Heart left ventricle (tissue), 13 donors: ENCODE measurements at regions not wholly inside any gene's neighbourhood (a gene's known extent, or its start where the extent isn't known, plus 50 kb on each side); places are given as distances from the start of the nearest gene placed in this dataset.

Experiments used
- POLR2A ChIP-seq, 2 donors: fragments of 450-650 bp; IDR thresholded peaks; one replicate each; pipeline ENCODE4 v1.6.1; 2017; ENCODE audit warnings: antibody characterized with exemption in 2 of 2, mild to moderate bottlenecking in 2 of 2, moderate library complexity in 2 of 2
- TF ChIP-seq, protein P1 (sequence below), 12 donors: fragments of 200-600 bp; sonication (generic) in 4 of 12; IDR thresholded peaks; one replicate each; pipeline versions ENCODE4 v1.5.0 to v1.8.0; 2018 to 2022; ENCODE audit warnings: antibody characterized with exemption in 12 of 12, mild to moderate bottlenecking in 5 of 12
- donor health status: ischemic (EF 13 %, LVEDD 7.1; RV severe dilation, severe dysfunction).
- donor health status: DM: no; HTN: yes; CAD: no.
- donor health status: DM: no; HTN: no; CAD: no.
- donor health status: ischemic (EF 25% LVEDD 6.9; RV normal size, moderate dysfunction).
- donor health status: ischemic (EF 25% LVEDD 5.7; RV mildly dilated, moderate dysfunction).
- donor health status: ischemic (EF 35%, LVEDD 5.7; RV mildly dilated, moderate dysfunction).
- donor health status: nonischemic (EF 11% LVEDD 7.7; RV severe dilation, severe dysfunction).
- donor health status: DM: yes; HTN: yes; CAD: no.
- donor health status: PGD.
- donor health status: ischemic (EF 29% LVEDD 5.4; RV normal size, mild dysfunction).
- donor health status: nonischemic (EF 23%, LVEDD 6.1; RV moderate dilation, normal function).

DNA sequence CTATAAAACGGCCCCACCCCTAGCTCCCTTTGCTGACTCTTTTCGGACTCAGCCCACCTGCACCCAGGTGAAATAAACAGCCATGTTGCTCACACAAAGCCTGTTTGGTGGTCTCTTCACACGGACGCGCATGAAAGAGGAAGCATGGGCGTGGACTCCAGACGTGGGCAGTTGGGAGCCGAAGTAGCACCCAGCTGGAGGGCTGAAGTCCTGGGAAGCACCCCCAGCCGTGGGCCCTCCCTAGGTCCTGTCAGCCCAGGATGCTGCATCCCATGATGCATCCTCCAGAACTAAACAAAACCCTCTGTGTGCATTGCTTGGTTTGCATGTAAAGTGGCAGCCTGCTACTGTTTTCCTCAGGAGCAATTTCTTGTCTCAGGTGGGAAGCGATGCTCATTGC lies 62.1 kb upstream of the CFAP46 start:
- TF ChIP-seq, protein P1, sequence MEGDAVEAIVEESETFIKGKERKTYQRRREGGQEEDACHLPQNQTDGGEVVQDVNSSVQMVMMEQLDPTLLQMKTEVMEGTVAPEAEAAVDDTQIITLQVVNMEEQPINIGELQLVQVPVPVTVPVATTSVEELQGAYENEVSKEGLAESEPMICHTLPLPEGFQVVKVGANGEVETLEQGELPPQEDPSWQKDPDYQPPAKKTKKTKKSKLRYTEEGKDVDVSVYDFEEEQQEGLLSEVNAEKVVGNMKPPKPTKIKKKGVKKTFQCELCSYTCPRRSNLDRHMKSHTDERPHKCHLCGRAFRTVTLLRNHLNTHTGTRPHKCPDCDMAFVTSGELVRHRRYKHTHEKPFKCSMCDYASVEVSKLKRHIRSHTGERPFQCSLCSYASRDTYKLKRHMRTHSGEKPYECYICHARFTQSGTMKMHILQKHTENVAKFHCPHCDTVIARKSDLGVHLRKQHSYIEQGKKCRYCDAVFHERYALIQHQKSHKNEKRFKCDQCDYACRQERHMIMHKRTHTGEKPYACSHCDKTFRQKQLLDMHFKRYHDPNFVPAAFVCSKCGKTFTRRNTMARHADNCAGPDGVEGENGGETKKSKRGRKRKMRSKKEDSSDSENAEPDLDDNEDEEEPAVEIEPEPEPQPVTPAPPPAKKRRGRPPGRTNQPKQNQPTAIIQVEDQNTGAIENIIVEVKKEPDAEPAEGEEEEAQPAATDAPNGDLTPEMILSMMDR (IDR thresholded peaks at IDR 0.05): no peak
- TF ChIP-seq POLR2A (IDR thresholded peaks at IDR 0.05): no peak
